IMR-90 (cell line): ENCODE measurements at regions not wholly inside any gene's neighbourhood (a gene's known extent, or its start where the extent isn't known, plus 50 kb on each side); places are given as distances from the start of the nearest gene placed in this dataset.

ENCODE experiments used
- ATAC-seq: fragments of 200-7000 bp; cut with Tn5 transposase; 2 replicates; pipeline ENCODE4 v1.9.1; 2020; ENCODE audit warnings: low read depth, mild to moderate bottlenecking, moderate library complexity
- BruUV-seq: library from RNA; stranded (reverse); fragments of 400-500 nt; replicated peaks from 2 replicates; lab custom pipeline; 2021; lab: Mats Ljungman, UMichigan
- CTCF ChIA-PET: fragments of 300-600 bp; formaldehyde crosslinking; extraction: SDS; loops from one replicate; lab custom pipeline; 2021; ENCODE audit warnings: antibody characterized with exemption; lab: Yijun Ruan, JAX
- POLR2A ChIA-PET: fragments of 300-600 bp; sonication (Branson Sonifier 250); formaldehyde crosslinking; loops from one replicate; lab custom pipeline; 2022; ENCODE audit warnings: antibody characterized with exemption; ENCODE audit not compliant: unreplicated experiment; lab: Charles Lee
- DNase-seq: peaks from one replicate; pipeline ENCODE4 v3.0.0; 2013
- H2AFZ ChIP-seq: replicated peaks from 2 replicates; pipeline ENCODE3; 2013; ENCODE audit warnings: low read length, mild to moderate bottlenecking; ENCODE audit not compliant: poor library complexity
- H2AK5ac ChIP-seq: 2 replicates; pipeline ENCODE4 v1.6.1; 2013; ENCODE audit warnings: low read depth, low read length, inconsistent platforms
- H2AK9ac ChIP-seq: replicated peaks from 2 replicates; pipeline ENCODE3; 2013; ENCODE audit warnings: mild to moderate bottlenecking, low read depth, low read length, moderate library complexity; ENCODE audit not compliant: poor library complexity
- H2BK120ac ChIP-seq: 2 replicates; pipeline ENCODE4 v1.6.1; 2013; ENCODE audit warnings: low read depth, low read length, inconsistent platforms
- H2BK15ac ChIP-seq: 3 replicates; pipeline ENCODE4 v1.6.1; 2013; ENCODE audit warnings: low read depth, low read length, inconsistent platforms
- H2BK20ac ChIP-seq: 2 replicates; pipeline ENCODE4 v1.6.1; 2013; ENCODE audit warnings: low read depth, mild to moderate bottlenecking, inconsistent platforms, low read length, moderate library complexity
- H2BK5ac ChIP-seq: 2 replicates; pipeline ENCODE4 v1.6.1; 2013; ENCODE audit warnings: mild to moderate bottlenecking, low read depth, low read length, inconsistent platforms; ENCODE audit not compliant: poor library complexity, severe bottlenecking
- H3K14ac ChIP-seq: replicated peaks from 2 replicates; pipeline ENCODE4 v1.6.1; 2013; ENCODE audit warnings: low read depth, low read length, inconsistent platforms
- H3K18ac ChIP-seq: 2 replicates; pipeline ENCODE4 v1.6.1; 2013; ENCODE audit warnings: low read depth, low read length, control low read depth
- H3K23ac ChIP-seq: 2 replicates; pipeline ENCODE4 v1.6.1; 2013; ENCODE audit warnings: low read depth, low read length, inconsistent platforms
- H3K27ac ChIP-seq: 2 replicates; pipeline ENCODE4 v1.5.1; 2013; ENCODE audit warnings: mild to moderate bottlenecking, control low read depth, low read length; ENCODE audit not compliant: insufficient read depth
- H3K27me3 ChIP-seq: 2 replicates; pipeline ENCODE4 v1.6.1; 2013; ENCODE audit warnings: low read length; ENCODE audit not compliant: control insufficient read depth, insufficient read depth
- H3K36me3 ChIP-seq: 2 replicates; pipeline ENCODE4 v1.6.1; 2013; ENCODE audit warnings: low read length, mixed read lengths; ENCODE audit not compliant: control insufficient read depth, insufficient read depth
- H3K4ac ChIP-seq: 2 replicates; pipeline ENCODE4 v1.6.1; 2013; ENCODE audit warnings: low read depth, low read length, inconsistent platforms
- H3K4me1 ChIP-seq: 2 replicates; pipeline ENCODE4 v1.6.1; 2013; ENCODE audit warnings: low read length, mixed read lengths; ENCODE audit not compliant: control insufficient read depth, insufficient read depth
- H3K4me2 ChIP-seq: 2 replicates; pipeline ENCODE4 v1.6.1; 2013; ENCODE audit warnings: low read depth, mild to moderate bottlenecking, control low read depth, low read length, moderate library complexity
- H3K4me3 ChIP-seq: 2 replicates; pipeline ENCODE4 v1.5.1; 2013; ENCODE audit warnings: low read depth, mild to moderate bottlenecking, control low read depth, low read length, moderate library complexity; ENCODE audit not compliant: insufficient read depth
- H3K56ac ChIP-seq: 2 replicates; pipeline ENCODE4 v1.6.1; 2013; ENCODE audit warnings: low read length, inconsistent platforms; ENCODE audit not compliant: insufficient read depth; ENCODE audit errors: extremely low read depth
- H3K79me1 ChIP-seq, 2 experiments: 2 replicates each; pipeline ENCODE4 v1.6.1; 2013; ENCODE audit warnings: low read length in 2 of 2, inconsistent platforms in 1 of 2, low read depth in 1 of 2
- H3K9ac ChIP-seq: 2 replicates; pipeline ENCODE4 v1.6.1; 2013; ENCODE audit warnings: low read depth, low read length, control low read depth
- H3K9me1 ChIP-seq: 2 replicates; pipeline ENCODE4 v1.6.1; 2013; ENCODE audit warnings: low read length, inconsistent platforms; ENCODE audit not compliant: insufficient read depth
- H3K9me3 ChIP-seq: 2 replicates; pipeline ENCODE4 v1.6.1; 2013; ENCODE audit warnings: low read length; ENCODE audit not compliant: control insufficient read depth, insufficient read depth
- H4K20me1 ChIP-seq: 2 replicates; pipeline ENCODE4 v1.6.1; 2013; ENCODE audit warnings: low read length, inconsistent platforms; ENCODE audit not compliant: insufficient read depth
- H4K5ac ChIP-seq: 2 replicates; pipeline ENCODE4 v1.6.1; 2013; ENCODE audit warnings: mild to moderate bottlenecking, low read depth, low read length, control low read depth
- H4K8ac ChIP-seq, 2 experiments: 2 replicates each; pipeline ENCODE4 v1.6.1; 2013; ENCODE audit warnings: low read depth in 2 of 2, low read length in 2 of 2, control low read depth in 1 of 2, inconsistent platforms in 1 of 2
- H4K91ac ChIP-seq: 2 replicates; pipeline ENCODE4 v1.6.1; 2013; ENCODE audit warnings: low read depth, low read length, inconsistent platforms; ENCODE audit not compliant: insufficient read depth
- RCOR1 ChIP-seq: IDR thresholded peaks from 2 replicates; pipeline ENCODE4 v1.6.1; 2012; ENCODE audit warnings: mild to moderate bottlenecking, low read length, improper control_type of control experiment; ENCODE audit not compliant: insufficient replicate concordance
- WGBS, 2 experiments: methylation state at CpG; one replicate each; pipeline versions ENCODE4 v1.1.5 to v1.1.7; 2013; ENCODE audit warnings: missing lambda C conversion rate in 2 of 2; ENCODE audit not compliant: insufficient read length in 1 of 2; ENCODE audit errors: extremely low coverage in 2 of 2; 5-methylcytosine and 5-hydroxymethylcytosine counted together
- dilution Hi-C: fragments of 300-500 bp; cut with HindIII; formaldehyde crosslinking; loops from one replicate; pipeline ENCODE4 v1.14.3; 2018; ENCODE audit warnings: low sequenced_read_pairs; ENCODE audit not compliant: unreplicated experiment
- in situ Hi-C: fragments of 300-500 bp; cut with MboI; formaldehyde crosslinking; loops from 3 replicates; pipeline ENCODE4 v1.14.3; 2019; ENCODE audit warnings: low sequenced_read_pairs, inconsistent platforms, mixed read lengths
- intact Hi-C: fragments of 100-400 bp; cut with micrococcal nuclease; formaldehyde crosslinking; loops from 2 replicates; pipeline ENCODE4 v1.10.0; 2022
- TF ChIP-seq, protein P1 (sequence below): fragments of 150-350 bp; IDR thresholded peaks from 2 replicates; pipeline ENCODE4 v1.6.1; 2016; ENCODE audit warnings: low read depth, mild to moderate bottlenecking, low read length, moderate library complexity, borderline replicate concordance

DNA sequence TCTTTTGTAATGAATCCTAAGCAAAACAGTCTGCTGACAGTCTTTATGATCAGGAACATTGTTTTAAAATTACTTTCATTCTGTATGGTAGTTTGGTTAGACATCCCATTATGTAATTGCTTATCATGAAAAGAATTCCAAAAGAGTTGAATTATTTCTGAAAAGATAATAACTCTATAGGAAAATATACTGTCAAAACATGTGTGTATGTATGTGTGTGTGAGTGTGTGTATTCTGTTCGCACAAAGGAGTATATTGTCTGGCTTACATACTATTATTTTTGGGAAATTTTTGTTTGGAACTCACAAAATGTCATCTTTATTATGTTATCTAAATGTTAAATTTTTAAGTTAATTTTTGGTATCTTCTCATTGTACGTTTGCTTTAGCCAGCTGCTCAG is 1075.9 kb downstream of the ZPLD1 start:
- H3K9ac ChIP-seq: no peak overlapping the region
- no peak overlapping the region for H3K4me2 ChIP-seq
- no peak overlapping the region for H4K5ac ChIP-seq
- no peak overlapping the region for H3K4me3 ChIP-seq
- H3K18ac ChIP-seq: no peak overlapping the region
- DNase-seq (no peak), ATAC-seq (no peak)
- intact Hi-C loops: no loop called here
- no peak overlapping the region for H4K91ac ChIP-seq
- H2AFZ ChIP-seq: no peak overlapping the region
- CTCF ChIA-PET: no interaction called here
- dilution Hi-C loops: no loop called here
- no peak overlapping the region for H2AK9ac ChIP-seq
- H2BK5ac ChIP-seq: no peak overlapping the region
- peaks cover 3% of the 10 kb centered on the region; the same call in 1 of the 2 replicates for H3K9me3 ChIP-seq
- H2BK15ac ChIP-seq: no peak overlapping the region
- no peak overlapping the region for H2BK20ac ChIP-seq
- H3K9me1 ChIP-seq: no peaks in the 10 kb centered on the region
- H2AK5ac ChIP-seq: no peak overlapping the region
- H3K27ac ChIP-seq: no peak overlapping the region
- in situ Hi-C loops: no loop called here
- no peak overlapping the region for H3K23ac ChIP-seq
- no peaks in the 10 kb centered on the region for H4K20me1 ChIP-seq
- POLR2A ChIA-PET: no interaction called here
- no peak overlapping the region for H3K14ac ChIP-seq
- H3K27me3 ChIP-seq: no peaks in the 10 kb centered on the region
- no peaks in the 10 kb centered on the region for H3K4me1 ChIP-seq
- no peak overlapping the region for H4K8ac ChIP-seq
- H3K36me3 ChIP-seq: no peaks in the 10 kb centered on the region
- WGBS, 2 experiments: no CpG with 5 or more reads among the region's 2 CpGs
- no peak overlapping the region for H2BK120ac ChIP-seq
- H3K4ac ChIP-seq: no peak overlapping the region
- BruUV-seq: no TSS peak
- H3K56ac ChIP-seq: no peak overlapping the region
- TF ChIP-seq, protein P1, sequence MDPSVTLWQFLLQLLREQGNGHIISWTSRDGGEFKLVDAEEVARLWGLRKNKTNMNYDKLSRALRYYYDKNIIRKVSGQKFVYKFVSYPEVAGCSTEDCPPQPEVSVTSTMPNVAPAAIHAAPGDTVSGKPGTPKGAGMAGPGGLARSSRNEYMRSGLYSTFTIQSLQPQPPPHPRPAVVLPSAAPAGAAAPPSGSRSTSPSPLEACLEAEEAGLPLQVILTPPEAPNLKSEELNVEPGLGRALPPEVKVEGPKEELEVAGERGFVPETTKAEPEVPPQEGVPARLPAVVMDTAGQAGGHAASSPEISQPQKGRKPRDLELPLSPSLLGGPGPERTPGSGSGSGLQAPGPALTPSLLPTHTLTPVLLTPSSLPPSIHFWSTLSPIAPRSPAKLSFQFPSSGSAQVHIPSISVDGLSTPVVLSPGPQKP: no peak
- TF ChIP-seq RCOR1: no peak
- no peaks in the 10 kb centered on the region for H3K79me1 ChIP-seq
